HG03342 (cell line): ENCODE measurements at regions not wholly inside any gene's neighbourhood (a gene's known extent, or its start where the extent isn't known, plus 50 kb on each side); places are given as distances from the start of the nearest gene placed in this dataset.

ENCODE experiments used
- ATAC-seq: cut with Tn5 transposase; IDR thresholded peaks from one replicate; pipeline ENCODE4 v1.9.1; 2021; ENCODE audit warnings: mild to moderate bottlenecking, moderate library complexity; ENCODE audit not compliant: unreplicated experiment

GRCh38 chr2:122206101-122206500 lies 450.6 kb downstream of the TSN start:
- no peak for ATAC-seq

GRCh38 chr2:122209377-122209776 lies 453.9 kb downstream of the TSN start:
- ATAC-seq = no peak

DNA sequence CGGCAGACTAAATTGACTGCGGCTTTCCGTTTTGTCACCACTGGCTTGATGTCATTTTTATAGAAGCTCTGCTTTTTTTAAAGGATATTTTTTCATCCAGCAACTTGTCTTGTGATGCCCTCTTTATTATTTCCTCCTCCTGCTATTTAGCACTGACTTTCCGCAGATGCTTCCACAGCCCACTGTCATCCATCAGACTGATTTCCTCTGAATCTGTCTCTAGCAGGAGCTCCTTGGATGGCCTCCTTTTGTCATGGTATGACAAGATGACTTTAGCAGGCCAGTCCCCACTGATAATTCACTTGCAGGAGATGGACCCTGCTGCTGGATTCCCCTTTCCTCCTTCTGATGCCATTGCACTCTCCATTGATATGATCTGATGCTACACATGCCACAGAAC lies 454.6 kb downstream of the TSN start:
- no peak for ATAC-seq

DNA sequence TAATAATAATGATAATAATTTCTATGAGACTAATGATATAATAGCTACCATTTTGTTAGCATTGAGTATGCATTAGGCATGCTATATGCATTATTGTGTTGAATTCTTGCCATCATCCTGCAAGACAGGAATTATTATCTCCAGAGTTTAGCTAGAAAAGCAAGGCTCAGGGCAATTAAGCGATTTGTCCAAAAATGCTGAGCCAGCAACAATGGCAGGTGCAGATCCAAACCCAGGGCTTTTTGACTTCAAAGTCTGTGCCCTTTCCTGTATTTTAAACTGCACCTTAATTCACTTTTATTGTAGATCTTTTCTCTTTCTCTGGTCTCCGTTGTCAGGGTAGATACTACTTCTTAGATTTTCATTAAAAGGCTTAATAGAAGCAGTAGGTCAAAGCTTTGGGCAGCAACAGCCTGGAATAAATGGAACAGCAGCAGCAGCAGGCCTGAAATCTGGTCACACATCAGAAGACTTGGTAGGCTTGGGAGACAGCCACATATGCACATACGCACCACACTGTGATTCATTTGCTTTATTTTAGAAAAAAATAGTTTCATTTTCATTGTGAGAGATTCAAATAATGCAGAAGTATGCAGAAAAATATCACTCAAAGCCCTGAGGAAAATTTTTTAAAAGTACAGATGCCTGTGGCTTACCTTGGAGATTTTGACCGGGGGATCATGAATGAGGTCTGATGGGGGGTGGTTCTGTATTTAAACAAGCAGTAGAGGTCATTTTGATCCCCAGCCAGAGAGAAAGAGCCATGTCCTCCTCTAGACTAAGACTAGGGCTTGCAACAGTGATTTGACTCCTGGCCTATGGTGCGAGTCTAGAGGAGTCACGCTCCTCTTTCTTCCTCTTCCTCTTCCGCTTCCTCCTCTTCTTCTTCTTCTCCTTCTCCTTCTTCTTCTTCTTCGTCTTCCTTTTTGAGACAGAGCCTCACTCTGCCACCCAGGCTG lies 455.7 kb downstream of the TSN start:
- ATAC-seq = no peak

DNA sequence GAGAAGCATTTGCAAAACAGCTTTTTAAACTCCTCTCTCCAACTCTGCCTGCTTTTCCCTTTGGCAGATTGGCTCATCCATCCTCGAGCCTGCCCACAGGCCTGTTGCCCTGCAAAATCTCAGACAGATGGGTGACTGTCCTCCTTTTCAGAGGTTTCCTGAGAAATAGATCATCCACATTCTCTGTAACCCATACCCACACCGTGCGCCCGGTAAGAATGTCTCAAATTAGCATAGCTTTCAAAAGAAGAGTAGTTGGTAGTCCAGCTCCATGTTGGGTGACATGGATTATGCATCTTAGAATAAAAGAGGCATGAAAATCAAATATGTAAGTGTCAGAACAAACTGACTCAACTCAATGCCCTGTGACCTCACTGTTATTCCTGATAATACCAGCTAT lies 457.9 kb downstream of the TSN start:
- ATAC-seq = no peak

GRCh38 chr2:122216071-122216470 lies 460.6 kb downstream of the TSN start:
- no peak for ATAC-seq

DNA sequence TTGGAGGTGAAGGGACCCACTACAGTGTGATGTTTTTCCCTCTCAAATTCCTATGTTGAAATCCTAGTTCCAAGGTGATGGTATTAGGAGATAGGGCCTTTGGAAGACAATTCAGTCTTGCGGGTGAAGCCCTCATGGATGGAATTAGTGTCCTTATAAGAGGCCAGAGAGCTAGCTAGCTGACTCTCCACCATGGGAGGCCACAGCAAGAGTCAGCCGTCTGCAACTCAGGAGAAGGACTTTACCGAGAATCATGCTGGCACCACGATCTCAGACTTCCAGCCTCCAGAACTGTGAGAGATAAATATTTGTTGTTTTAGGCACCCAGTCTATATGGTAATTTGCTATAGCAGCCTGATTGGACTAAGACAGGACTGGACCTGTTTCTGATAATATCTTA lies 461.4 kb downstream of the TSN start:
- no peak for ATAC-seq

GRCh38 chr2:122218596-122218995 lies 463.1 kb downstream of the TSN start:
- ATAC-seq = no peak

DNA sequence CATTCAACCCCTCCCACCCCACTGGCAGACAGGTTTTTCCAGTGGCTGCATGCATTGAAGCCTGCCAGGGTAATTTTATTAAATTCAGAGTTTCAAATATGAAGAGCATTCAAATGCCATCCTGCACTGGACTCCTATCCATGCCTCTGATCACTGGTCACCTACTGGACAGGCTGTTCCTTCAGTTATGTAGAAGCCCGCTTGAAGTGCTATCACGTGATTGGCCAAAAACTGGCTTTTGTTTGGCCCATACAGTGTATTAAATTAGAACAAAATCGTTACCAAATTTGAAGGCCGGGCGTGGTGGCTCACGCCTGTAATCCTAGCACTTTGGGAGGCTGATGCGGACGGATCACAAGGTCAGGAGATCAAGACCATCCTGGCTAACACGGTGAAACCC lies 464.1 kb downstream of the TSN start:
- ATAC-seq = no peak

DNA sequence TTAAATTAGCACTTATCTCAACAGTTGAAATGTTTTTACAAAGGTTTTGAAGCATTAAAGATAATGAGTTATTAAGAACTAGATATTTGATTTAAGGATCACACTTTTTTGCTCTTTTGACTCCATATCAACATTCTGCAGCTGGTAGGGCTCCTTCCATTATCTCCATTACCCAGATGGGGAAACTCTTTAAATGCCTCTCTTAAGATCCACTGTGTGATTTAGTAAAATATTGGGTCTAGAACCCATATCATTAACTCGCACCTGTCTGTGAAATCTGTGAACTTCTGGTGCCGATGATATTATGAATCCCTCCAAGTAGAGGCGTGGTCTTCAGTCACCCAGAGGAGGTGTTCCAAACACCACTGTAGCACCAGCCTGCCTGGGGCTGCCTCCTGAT lies 466.2 kb downstream of the TSN start:
- no peak for ATAC-seq

DNA sequence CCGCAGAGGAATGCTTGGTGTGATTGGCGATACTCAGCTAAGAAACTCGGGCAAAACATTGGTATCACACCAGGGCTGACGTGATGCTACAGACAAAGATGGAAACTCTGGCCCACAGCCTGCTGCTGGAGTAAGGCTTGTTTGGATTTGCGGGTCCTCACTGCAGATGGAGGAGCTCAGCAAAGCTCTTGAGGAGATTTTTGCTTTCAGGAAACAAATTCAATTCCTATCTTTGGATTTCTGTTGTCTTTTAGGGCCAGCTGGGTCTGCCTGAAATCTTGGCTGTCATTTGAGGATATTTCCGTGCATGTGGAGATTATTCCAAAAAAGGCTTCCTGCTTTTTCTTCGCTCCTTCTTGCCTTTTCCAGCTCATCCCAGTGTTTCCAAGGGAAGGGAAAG lies 475.8 kb downstream of the TSN start:
- ATAC-seq = no peak

DNA sequence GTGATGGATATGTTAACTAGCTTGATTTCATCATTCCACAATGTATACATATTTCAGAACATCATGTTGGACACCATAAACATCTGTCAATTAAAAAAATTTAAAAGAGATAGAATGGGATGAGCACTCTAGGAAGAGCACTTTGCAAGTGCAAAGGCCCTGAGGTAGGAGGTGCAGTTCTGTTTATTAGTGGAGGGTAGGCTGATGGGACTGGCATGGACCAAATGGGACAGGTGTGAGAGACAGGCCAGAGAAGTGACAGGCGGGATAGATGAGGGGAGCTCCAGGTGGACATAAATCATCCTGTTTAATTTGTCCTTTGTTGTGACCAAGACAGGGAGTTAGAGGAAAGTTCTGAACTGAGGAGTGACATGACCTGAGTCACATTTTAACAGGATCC lies 477.9 kb downstream of the TSN start:
- ATAC-seq = no peak

GRCh38 chr2:122236152-122236874 lies 480.9 kb downstream of the TSN start:
- no peak for ATAC-seq

GRCh38 chr2:122236925-122237324 lies 481.5 kb downstream of the TSN start:
- no peak for ATAC-seq

GRCh38 chr2:122237450-122237849 lies 482.0 kb downstream of the TSN start:
- ATAC-seq = no peak

GRCh38 chr2:122238006-122238559 lies 482.6 kb downstream of the TSN start:
- no peak for ATAC-seq

GRCh38 chr2:122239440-122239839 lies 484.0 kb downstream of the TSN start:
- no peak for ATAC-seq

- ATAC-seq = no peak
These were observed 489.3 kb downstream of the TSN start for GRCh38 chr2:122244598-122245229.

DNA sequence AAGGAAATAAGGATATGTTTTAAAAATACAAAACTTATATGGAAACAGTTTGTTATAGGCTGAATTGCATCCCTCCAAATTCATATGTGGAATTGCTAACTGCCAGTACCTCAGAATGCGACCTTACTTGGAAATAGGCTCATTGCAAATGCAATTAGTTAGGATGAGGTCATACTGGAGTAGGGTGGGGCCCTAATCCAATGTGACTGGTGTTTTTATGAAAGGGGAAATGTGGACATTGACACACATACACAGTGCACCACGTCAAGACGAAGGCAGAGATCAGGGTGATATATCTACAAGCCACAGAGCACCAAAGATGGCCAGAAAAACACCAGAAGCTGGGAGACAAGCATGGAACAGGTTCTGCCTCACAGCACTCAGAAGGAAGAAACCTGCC lies 494.2 kb downstream of the TSN start:
- ATAC-seq = no peak

GRCh38 chr2:122251158-122251557 lies 495.7 kb downstream of the TSN start:
- ATAC-seq = no peak

- no peak for ATAC-seq
These were observed 496.1 kb downstream of the TSN start for GRCh38 chr2:122251566-122251965.
